IPS-NIHi7 (cell line): ENCODE measurements at regions not wholly inside any gene's neighbourhood (a gene's known extent, or its start where the extent isn't known, plus 50 kb on each side); places are given as distances from the start of the nearest gene placed in this dataset.
"Not testable (repeated sequence)": the region's sequence is repeated elsewhere in the genome, so short reads cannot be mapped to it uniquely, and the experiment has no call there.

Source experiments
- DNase-seq: peaks from one replicate; pipeline ENCODE4 v3.0.0; 2012; ENCODE audit warnings: mixed read lengths; ENCODE audit errors: extremely low spot score

DNA sequence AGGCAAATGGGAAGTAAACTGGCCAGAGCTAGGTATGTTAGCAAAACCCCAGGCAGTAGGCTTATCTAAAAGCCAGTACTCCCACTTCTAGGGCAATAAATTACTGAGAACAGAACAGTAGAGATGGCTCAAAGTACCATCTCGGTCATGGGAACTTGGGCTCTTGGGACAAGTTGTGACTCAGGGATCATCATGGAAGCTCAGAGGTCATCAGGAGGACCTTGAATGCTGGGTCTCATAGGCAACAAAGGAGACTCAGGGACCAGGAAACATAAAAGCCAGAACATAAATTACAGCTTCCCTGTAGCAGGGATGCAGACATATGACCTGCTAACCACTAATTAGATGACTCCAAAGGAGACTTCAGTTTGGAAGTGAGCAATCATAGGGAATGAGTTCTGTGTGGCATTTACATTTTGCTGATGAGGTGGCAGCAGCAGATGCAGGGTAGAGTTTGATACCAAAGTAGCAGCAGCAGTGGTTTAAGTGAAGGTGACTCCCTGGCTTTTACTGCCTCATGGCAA is 97.6 kb upstream of the SCAF11 start:
- no peak for DNase-seq

DNA sequence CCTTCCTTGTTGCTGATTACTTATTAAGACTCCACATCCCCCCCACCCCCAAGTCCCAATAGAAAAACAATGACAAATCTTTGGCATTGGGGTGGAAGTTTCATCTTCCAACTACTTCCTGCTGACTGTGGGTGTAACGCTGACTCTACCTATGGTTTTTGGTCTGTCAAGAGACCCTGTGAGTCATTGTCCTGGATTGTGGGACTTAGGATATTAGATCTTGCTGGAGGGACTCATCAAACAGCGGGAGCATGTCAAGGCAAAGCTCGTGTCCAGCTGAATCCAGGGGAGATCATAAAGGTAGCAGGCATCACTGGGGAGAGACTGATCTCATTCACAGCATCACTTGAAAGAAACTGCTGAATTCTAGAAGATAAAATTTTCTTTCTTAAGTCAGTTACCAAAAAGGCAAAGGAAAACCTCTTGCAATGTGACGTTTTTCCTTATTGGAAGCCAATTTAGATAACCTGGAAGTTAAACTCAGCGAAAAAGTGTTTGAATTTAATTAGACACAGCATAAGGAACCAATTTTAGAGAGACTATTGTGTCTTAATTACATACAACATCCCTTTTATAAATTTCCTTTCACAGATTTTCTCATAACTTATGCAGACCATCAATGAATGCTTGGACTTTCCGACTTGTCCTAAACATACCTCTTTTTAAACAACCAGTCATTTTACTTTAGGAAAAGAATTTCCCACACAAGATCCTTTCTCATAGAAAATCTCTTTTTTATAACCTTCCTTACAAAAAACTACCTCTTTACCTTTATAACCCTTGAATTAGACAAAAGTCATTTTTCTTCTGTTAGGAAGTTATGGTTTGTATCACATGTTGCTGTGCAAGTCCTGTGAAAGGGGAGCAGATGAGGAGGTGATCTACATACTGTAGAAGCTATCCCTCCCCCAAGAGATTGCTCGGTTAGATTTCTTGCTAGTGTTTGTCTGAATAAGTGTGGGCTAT is 94.6 kb upstream of the SCAF11 start:
- no peak for DNase-seq

DNA sequence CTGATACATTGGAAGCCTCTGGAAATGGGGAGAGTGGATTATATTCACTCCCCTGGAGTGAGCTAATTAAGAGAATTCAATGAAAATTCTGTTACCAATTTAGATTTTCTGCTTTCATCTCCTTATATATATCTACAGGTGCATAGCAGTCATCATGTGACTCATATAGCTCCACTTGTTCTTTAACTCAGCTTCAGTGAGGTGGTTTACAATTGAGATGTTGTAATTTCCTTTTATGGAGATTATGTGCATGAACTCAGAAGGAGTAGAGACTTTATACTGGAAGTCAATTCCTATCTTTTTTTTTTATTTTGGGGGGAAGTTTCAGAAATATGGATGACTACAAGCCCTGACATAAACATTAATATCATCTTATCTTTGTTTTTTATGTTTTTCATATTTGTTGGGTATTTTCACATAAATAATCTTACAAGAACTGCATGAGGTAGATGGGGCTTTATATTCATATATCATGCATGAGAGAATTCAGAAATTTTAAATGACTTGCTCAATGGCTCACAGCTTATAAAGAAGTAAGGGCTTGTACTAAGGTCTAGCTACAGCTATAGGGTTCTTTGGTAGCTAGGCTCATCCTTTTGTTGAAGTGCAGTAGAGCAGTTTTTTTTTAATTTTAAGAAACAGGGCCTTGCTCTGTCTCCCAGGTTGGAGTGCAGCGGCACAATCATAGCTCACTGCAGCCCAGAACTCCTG is 92.3 kb upstream of the SCAF11 start:
- DNase-seq, result no peak

DNA sequence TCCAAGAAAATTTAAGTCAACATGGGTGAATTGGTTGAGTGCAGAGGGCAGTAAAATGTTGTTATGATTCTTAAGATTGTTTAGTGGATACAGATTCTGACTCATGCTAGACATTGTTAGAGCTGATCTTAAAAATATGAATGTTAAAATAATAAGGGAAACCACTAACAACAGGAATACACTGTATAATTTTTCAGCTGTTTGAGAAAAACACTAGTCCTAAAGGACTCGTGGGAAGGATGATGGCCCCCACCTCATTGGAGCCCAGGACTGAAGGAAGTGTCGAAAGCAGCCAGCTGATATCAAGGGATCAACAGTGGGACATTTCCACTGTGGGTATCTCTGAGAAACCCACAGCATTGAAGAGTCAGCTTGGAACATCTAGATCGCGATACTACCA is 82.9 kb upstream of the SCAF11 start:
- no peak for DNase-seq

DNA sequence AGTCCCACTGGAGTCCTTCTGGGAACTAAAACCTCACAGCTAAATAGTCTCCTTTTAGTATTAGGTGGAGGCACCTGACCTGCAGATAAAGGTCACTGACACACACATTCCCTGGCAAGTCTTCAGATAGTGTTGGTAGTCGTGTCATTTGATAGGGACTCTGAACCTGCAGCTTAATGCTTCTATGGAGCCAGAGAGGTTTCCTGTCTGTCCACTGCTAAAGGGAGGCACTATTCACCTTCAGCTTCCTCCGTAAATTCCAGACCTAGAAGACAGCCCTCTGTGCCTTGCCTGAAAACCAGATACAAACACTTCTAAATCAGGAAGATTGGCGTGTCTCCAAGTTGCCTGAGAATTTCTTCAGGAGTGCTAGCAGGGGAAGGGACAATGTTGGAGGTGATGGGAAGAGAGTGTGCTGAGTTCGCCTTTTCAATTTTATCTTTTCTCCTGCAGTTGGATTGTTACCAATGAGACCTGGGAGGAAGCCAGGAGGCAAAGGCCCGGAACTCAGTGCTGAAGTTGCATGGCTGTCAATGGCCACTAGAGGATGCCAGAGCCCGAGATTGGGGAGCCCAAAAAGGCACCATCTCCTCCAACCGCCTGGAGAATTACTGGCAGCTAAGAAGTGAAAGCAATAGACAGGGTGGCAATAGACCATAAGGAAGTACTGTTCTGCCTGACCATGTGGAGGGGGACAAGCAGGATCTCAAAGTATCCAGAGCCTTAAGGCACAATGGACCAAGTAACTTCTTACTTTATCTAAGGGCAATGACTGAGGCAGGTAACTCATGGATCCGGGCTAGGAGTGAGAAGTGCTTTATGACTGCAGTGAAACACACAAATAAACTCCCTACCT is 81.6 kb upstream of the SCAF11 start:
- peak; percentile 88 for DNase-seq

DNA sequence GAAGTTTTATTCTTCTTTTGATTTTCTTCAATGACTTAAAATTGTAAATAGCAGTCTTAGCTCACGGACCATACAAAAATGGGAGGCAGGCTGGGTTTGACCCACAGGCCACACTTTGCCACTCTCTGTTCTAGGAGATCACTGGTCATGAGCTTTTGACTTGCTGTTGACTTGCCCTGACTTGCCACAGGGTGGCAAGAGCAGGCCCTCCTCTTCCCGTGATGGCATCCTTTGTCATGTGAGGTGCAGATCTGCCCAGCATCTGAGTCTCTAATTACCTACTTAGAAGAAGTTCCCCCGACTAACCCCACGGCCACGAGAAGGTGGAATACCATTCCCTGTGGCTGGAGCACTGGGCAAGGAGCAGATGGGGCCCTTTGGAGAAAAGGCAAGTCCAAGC is 81.0 kb upstream of the SCAF11 start:
- DNase-seq, result no peak

DNA sequence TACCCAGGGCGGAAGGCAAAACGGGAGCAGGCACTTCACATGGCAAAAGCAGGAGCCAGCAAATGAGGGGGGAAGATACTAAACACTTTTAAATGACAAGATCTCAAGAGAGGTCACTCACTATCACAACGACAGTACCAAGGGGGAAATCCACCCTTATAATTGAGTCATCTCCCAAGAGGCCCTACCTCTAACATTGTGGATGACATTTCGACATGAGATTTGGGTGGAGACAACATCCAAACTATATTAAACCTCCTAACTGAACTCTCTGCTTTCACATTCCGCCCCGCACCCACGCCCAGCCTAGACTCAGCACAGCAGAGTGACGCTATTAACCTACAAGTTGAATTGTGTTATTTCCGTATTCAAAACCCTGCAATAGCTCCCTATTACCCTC is 76.7 kb upstream of the SCAF11 start:
- DNase-seq, result no peak

DNA sequence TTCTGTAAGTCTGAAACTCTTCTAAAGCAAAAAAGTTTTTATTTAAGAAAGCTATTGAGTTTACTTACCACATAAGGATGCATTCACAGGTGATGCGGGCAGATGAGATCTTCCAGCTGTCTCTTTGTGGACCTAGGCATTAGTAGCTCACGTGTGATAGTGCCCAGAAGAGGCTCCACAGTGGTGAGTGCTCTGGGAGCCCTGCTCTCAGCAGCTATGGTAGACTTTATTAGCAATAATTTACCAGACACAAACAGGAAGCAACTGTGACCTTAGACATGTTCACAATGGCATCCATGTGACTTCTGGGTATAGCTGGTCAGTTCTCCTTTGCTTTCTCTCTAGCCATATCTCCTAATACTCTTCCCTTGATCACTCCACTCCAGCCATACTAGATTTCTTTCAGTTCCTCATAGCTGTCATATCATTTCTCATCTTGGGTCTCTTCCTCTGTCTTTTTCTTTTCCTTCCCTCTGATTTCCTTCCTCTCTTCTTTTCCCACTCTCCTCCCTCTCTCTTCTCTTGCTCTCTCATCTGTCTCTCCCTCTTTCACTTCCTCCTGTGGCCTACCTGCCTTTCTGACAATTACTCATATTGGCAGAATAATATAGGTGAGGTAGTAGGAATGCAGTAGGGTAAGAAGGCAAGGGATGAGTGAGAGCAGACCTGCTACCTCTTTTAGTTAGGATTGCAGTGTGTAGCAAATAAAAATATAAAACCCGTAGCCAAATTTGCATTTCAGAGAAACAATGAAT is 75.2 kb upstream of the SCAF11 start:
- no peak for DNase-seq

DNA sequence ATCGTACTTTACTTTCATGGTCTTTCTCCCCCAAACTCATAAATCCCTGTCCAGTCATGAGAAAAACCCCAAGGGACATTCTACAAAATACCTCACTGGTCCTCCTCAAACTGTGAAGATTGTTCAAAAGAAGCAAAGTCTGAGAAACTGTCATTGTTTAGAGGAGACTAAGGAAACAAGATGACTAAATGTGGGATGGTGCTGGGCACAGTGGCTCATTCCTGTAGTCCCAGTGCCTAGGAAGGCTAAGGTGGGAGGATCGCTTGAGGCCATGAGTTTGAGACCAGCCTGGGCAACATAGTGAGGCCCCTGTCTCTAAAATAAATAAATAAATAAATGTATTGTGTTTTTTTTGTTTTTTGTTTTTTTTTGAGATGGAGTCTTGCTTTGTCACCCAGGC is 74.2 kb upstream of the SCAF11 start:
- no peak for DNase-seq

DNA sequence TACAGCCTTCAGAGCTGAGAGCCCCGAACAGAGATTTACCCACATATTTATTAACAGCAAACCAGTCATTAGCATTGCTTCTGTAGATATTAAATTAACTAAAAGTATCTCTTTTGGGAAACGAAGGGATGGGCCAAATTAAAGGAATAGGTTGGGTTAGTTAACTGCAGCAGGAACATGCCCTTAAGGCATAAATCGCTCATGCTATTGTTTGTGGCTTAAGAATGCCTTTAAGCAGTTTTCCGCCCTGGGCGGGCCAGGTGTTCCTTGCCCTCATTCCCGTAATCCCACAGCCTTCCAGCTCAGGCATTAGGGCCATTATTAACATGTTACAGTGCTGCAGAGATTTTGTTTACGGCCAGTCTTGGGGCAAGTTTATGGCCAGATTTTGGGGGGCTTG is 68.3 kb upstream of the SCAF11 start:
- DNase-seq, result not testable (repeated sequence)

DNA sequence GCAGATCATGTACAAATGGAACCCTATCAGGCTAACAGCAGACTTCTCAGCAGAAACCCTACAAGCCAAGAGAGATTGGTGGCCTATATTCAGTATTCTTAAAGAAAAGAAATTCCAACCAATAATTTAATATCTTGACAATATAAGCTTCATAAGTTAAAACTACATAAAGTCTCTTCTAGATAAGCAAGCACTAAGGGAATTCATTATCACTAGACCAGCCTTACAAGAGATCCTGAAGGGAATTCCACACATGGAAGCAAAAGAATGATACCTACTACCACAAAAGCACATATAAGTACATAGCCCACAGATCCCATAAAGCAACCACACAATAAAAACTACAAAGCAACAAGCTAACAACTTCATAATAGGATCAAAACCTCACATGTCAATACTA is 60.4 kb upstream of the SCAF11 start:
- DNase-seq, result no peak

DNA sequence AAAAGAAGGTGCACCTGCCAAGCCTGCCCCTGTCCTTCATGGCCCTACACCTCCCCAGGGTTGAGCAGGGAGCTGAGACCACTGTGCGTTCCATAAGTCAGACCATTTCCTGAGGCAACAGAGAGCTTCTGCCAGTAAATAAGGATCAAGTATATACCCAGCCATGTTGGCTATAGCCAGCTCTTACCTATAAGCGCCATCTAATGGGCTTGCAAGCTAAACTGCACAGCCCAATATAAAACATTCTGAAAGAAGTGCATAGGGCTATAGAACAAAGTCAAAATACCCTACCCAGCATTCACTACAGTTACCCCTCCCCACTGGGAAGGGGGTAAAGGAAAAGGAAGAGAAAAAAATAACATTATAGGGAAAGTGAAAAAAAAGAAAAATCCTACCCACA is 59.3 kb upstream of the SCAF11 start:
- DNase-seq, result peak; percentile 24

DNA sequence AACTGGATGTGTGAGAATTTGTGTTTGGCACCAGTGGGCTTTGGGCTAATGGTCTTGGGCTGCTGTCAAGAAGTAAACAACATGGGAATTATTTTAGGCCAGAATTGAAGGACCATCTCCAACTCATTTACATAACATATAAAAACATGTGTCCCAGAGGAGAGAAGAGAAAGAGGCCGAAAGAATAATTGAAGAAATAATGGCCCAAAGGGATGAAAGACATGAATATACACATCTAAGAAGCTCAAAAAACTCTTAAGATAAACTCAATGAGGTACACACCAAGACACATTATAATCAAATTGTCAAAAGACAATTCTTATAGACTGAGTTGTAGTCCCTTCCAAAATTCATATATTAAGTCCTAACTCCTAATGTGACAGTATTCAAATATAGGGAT is 56.1 kb upstream of the SCAF11 start:
- no peak for DNase-seq

DNA sequence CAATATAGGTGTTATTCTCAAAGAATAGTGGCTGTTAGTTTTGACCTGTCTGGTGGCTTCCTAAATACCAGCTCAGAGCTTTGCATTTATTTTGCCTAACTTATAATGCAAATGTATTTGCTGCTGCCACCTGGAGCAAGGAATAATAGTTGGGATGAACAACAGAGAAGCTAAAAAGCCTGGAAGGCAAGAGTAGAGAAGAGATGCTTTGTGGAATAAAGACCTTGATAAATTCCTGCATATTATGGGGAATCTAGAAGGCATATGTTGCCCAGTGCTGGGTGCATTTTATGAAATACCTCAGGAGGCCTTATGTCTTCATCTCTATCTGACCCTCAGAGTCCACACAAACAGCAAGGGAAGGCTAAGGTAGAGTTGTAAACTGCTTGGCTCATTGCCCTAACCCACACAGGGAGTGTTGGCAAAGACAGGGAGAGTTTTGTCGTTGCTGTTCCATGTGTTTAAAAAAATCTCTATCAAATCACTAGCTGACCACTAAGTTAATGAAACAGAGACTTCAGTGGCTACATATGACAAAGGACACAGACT is 53.7 kb upstream of the SCAF11 start:
- DNase-seq, result no peak
